Common myeloid progenitor, CD34-positive (primary cell): ENCODE measurements at regions not wholly inside any gene's neighbourhood (a gene's known extent, or its start where the extent isn't known, plus 50 kb on each side); places are given as distances from the start of the nearest gene placed in this dataset.

ENCODE experiments used
- CTCF ChIA-PET: fragments of 350-600 bp; sonication (Branson Sonifier 250); formaldehyde crosslinking; loops from one replicate; lab custom pipeline; 2021; ENCODE audit warnings: antibody characterized with exemption; lab: Charles Lee
- POLR2A ChIA-PET: fragments of 350-600 bp; sonication (Branson Sonifier 250); formaldehyde crosslinking; loops from one replicate; lab custom pipeline; 2021; ENCODE audit warnings: antibody characterized with exemption; lab: Charles Lee
- DNase-seq, 3 donors: peaks; one replicate each; pipeline versions ENCODE4 v3.0.0 to v3.0.0-alpha.2; 2013
- H3K27ac ChIP-seq, 2 experiments: 1 replicate in 1 of 2; 2 replicates in 1 of 2; pipeline ENCODE4 v1.7.0; 2013; ENCODE audit warnings: inconsistent platforms in 2 of 2, low read length in 2 of 2, mild to moderate bottlenecking in 2 of 2, low read depth in 1 of 2, moderate library complexity in 1 of 2; ENCODE audit not compliant: severe bottlenecking in 2 of 2, insufficient read depth in 1 of 2, poor library complexity in 1 of 2
- H3K27me3 ChIP-seq, 5 experiments: replicated peaks in 2 of 5; 1 replicate in 3 of 5; 2 replicates in 2 of 5; pipeline versions ENCODE4 v1.6.1 to v1.7.0; 2013; ENCODE audit warnings: low read length in 4 of 5, mild to moderate bottlenecking in 2 of 5, moderate library complexity in 2 of 5, inconsistent platforms in 1 of 5; ENCODE audit not compliant: insufficient read depth in 5 of 5, control insufficient read depth in 4 of 5
- H3K36me3 ChIP-seq, 4 experiments: 1 replicate in 2 of 4; 2 replicates in 2 of 4; pipeline versions ENCODE4 v1.6.1 to v1.7.0; 2013; ENCODE audit warnings: low read length in 3 of 4, control low read depth in 1 of 4, mild to moderate bottlenecking in 1 of 4; ENCODE audit not compliant: control insufficient read depth in 4 of 4, insufficient read depth in 4 of 4
- H3K4me1 ChIP-seq, 4 experiments: 1 replicate in 3 of 4; 2 replicates in 1 of 4; pipeline versions ENCODE4 v1.6.1 to v1.7.1; 2013; ENCODE audit warnings: low read length in 3 of 4, mild to moderate bottlenecking in 3 of 4, control low read depth in 1 of 4, inconsistent platforms in 1 of 4, moderate library complexity in 1 of 4; ENCODE audit not compliant: control insufficient read depth in 4 of 4, insufficient read depth in 4 of 4; ENCODE audit errors: control extremely low read depth in 1 of 4
- H3K4me3 ChIP-seq, 7 experiments: 1 replicate in 4 of 7; 2 replicates in 3 of 7; pipeline versions ENCODE4 v1.5.1 to v1.7.0; 2013; ENCODE audit warnings: mild to moderate bottlenecking in 7 of 7, low read length in 6 of 7, moderate library complexity in 6 of 7, inconsistent platforms in 2 of 7, low read depth in 2 of 7, control low read depth in 1 of 7; ENCODE audit not compliant: insufficient read depth in 4 of 7, control insufficient read depth in 1 of 7; ENCODE audit errors: extremely low read depth in 1 of 7
- H3K9me3 ChIP-seq, 5 experiments: 1 replicate in 4 of 5; 2 replicates in 1 of 5; pipeline versions ENCODE4 v1.6.1 to v1.7.1; 2013; ENCODE audit warnings: low read length in 4 of 5, mild to moderate bottlenecking in 2 of 5, inconsistent platforms in 1 of 5, low read depth in 1 of 5, moderate library complexity in 1 of 5; ENCODE audit not compliant: control insufficient read depth in 4 of 5, insufficient read depth in 2 of 5; ENCODE audit errors: control extremely low read depth in 1 of 5
- WGBS: methylation state at CpG from one replicate; pipeline ENCODE4 v1.1.5; 2013; ENCODE audit not compliant: insufficient coverage; 5-methylcytosine and 5-hydroxymethylcytosine counted together

GRCh38 chr6:23154159-23154558 lies 584.8 kb downstream of the HDGFL1 start:
- no peak for DNase-seq
- H3K9me3 ChIP-seq = peaks cover 0 to 3% (median 0%) of the 10 kb centered on the region in 5 experiments
- ChIA-PET CTCF (no interaction called here), POLR2A (interaction anchor here (0.8 kb wide), 1 partner anchor 16 kb away, joined by 3 read pairs; no protein-coding TSS in a partner anchor)
- H3K36me3 ChIP-seq = no peaks in the 10 kb centered on the region
- no peak overlapping the region for H3K4me3 ChIP-seq
- no peak overlapping the region for H3K27ac ChIP-seq
- no peaks in the 10 kb centered on the region for H3K27me3 ChIP-seq
- H3K4me1 ChIP-seq = no peaks in the 10 kb centered on the region

DNA sequence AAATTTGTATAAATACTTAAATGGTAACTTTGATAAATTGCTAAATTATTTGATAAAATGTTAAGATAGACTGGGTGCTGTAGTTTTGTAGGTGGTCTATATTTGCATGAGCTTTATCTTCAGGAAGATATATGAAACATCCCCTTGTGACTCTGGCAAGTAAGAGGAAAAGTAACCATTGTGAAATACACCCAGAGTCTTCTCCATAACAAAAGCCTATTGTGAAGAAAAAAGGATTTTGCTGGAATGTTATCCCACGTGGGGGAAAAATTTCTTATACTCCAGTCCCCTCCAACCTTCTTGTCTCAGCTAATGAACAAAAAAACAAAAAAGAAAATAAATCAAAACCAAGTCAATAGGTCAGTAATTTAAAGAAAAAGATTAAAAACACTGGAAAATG lies 600.7 kb downstream of the HDGFL1 start:
- Histone ChIP-seq H3K9me3 (peaks cover 0 to 6% (median 0%) of the 10 kb centered on the region in 5 experiments), H3K4me3 (no peak overlapping the region), H3K27me3 (no peaks in the 10 kb centered on the region), H3K4me1 (peaks cover 3 to 10% (median 6%) of the 10 kb centered on the region in 4 experiments), H3K36me3 (no peaks in the 10 kb centered on the region), H3K27ac (no peak overlapping the region)
- POLR2A ChIA-PET = interaction anchor here (1.1 kb wide), 1 partner anchor 16 kb away, joined by 3 read pairs; no protein-coding TSS in a partner anchor
- no CpG with 5 or more reads among the region's 1 CpG for WGBS
- CTCF ChIA-PET = no interaction called here
- DNase-seq = no peak

GRCh38 chr6:23173234-23173633 lies 603.9 kb downstream of the HDGFL1 start:
- POLR2A ChIA-PET = no interaction called here
- CTCF ChIA-PET = no interaction called here

DNA sequence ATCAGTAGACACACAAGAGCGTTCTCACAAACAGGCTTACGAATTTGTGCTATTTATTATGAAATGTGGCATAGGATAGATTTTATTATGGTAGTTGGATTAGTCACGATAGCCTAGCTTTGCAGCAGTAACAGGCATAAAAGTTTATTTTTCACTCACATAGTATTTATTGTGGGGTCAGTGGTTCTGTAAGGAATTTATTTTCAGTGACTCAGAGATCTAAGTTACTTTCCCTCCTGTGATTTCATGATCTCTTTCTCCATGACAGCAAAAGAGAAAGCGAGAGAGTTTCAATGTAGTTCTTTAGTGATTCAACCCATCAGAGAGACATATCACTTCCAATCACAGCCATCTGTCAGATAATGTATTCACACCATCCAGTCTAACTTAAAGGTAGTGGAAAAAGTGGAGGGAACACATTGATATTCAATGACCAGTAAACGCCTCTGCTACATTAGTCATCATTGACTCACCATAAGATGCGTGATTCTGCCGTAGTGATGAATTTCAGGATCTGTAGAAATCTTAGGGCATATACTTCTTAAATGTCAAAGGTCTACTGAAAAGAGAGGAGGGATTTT lies 605.5 kb downstream of the HDGFL1 start:
- Histone ChIP-seq H3K4me1 (peaks cover 3 to 11% (median 9%) of the 10 kb centered on the region in 4 experiments), H3K4me3 (no peak overlapping the region), H3K9me3 (no peaks in the 10 kb centered on the region), H3K36me3 (no peaks in the 10 kb centered on the region), H3K27me3 (no peaks in the 10 kb centered on the region), H3K27ac (no peak overlapping the region)
- ChIA-PET CTCF (no interaction called here), POLR2A (no interaction called here)
- 94% methylated on average over 5 of the region's 7 CpGs for WGBS
- DNase-seq = no peak

More at GRCh38 chr6:23173234-23173633, 603.9 kb downstream of the HDGFL1 start:
- Histone ChIP-seq H3K4me1 (peaks cover 3 to 11% (median 9%) of the 10 kb centered on the region in 4 experiments), H3K27ac (peak overlapping the region in 1 of 2 experiments; percentile 39), H3K9me3 (peaks cover 0 to 1% (median 0%) of the 10 kb centered on the region in 5 experiments), H3K36me3 (no peaks in the 10 kb centered on the region), H3K4me3 (no peak overlapping the region), H3K27me3 (no peaks in the 10 kb centered on the region)
- DNase-seq = peak; percentile 6 to 71 (median 54)
- WGBS = 14% methylated on average over 3 of the region's 3 CpGs

DNA sequence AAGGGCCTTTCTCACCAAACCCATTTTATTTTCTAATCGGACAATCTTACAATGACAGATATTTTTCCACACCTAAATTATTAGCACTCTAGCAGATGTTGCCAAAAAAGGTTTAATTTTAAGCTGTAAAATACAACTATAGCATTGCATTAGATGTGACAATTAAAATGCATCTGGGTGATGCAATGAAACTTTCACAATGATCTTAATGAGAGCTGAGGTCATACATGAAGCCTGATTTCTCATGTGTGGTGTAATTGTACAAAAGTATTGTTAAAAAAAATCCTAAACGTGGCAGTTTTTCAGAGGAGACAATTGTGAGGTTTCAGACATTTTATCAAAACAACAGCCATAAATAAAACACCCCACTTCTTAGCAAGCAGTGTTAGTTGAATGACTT lies 606.0 kb downstream of the HDGFL1 start:
- CTCF ChIA-PET = no interaction called here
- no peak for DNase-seq
- Histone ChIP-seq H3K4me1 (peaks cover 3 to 11% (median 9%) of the 10 kb centered on the region in 4 experiments), H3K36me3 (no peaks in the 10 kb centered on the region), H3K4me3 (no peak overlapping the region), H3K27me3 (no peaks in the 10 kb centered on the region), H3K9me3 (no peaks in the 10 kb centered on the region), H3K27ac (no peak overlapping the region)
- POLR2A ChIA-PET = no interaction called here
- no CpG with 5 or more reads among the region's 2 CpGs for WGBS

GRCh38 chr6:23176471-23176870 lies 607.1 kb downstream of the HDGFL1 start:
- Histone ChIP-seq H3K27me3 (no peaks in the 10 kb centered on the region), H3K4me3 (no peak overlapping the region), H3K9me3 (no peaks in the 10 kb centered on the region), H3K4me1 (peaks cover 3 to 19% (median 15%) of the 10 kb centered on the region in 4 experiments), H3K27ac (no peak overlapping the region), H3K36me3 (no peaks in the 10 kb centered on the region)
- no peak for DNase-seq
- WGBS = 100% methylated on average over 4 of the region's 8 CpGs
- ChIA-PET POLR2A (no interaction called here), CTCF (interaction anchor here (1.8 kb wide), 1 partner anchor 15 kb away, joined by 4 read pairs; no protein-coding TSS in a partner anchor)

GRCh38 chr6:23176883-23177282 lies 607.5 kb downstream of the HDGFL1 start:
- DNase-seq = no peak
- no peaks in the 10 kb centered on the region for H3K9me3 ChIP-seq
- H3K27ac ChIP-seq = no peak overlapping the region
- H3K36me3 ChIP-seq = no peaks in the 10 kb centered on the region
- no peak overlapping the region for H3K4me3 ChIP-seq
- no peaks in the 10 kb centered on the region for H3K27me3 ChIP-seq
- ChIA-PET POLR2A (no interaction called here), CTCF (interaction anchor here (1.8 kb wide), 1 partner anchor 15 kb away, joined by 4 read pairs; no protein-coding TSS in a partner anchor)
- peaks cover 3 to 23% (median 16%) of the 10 kb centered on the region in 4 experiments for H3K4me1 ChIP-seq
- WGBS = 85% methylated on average over 9 of the region's 11 CpGs
